AML-193 (cell line): ENCODE measurements at regions not wholly inside any gene's neighbourhood (a gene's known extent, or its start where the extent isn't known, plus 50 kb on each side); places are given as distances from the start of the nearest gene placed in this dataset.
"Not testable (repeated sequence)": the region's sequence is repeated elsewhere in the genome, so short reads cannot be mapped to it uniquely, and the experiment has no call there.

Source experiments
- DNase-seq, 2 experiments: peaks; one replicate each; lab custom pipeline; 2025; lab: John Stamatoyannopoulos, UW

GRCh38 chr9:109599131-109599530 lies 101.0 kb upstream of the PTPN3 start:
- DNase-seq = no peak

- no peak for DNase-seq
Observed at GRCh38 chr9:109599711-109600110, 101.6 kb upstream of the PTPN3 start.

- no peak for DNase-seq
Observed at GRCh38 chr9:109600142-109600541, 102.0 kb upstream of the PTPN3 start.

- DNase-seq = no peak
Observed at GRCh38 chr9:109601181-109601580, 103.1 kb upstream of the PTPN3 start.

- DNase-seq = no peak
Observed at GRCh38 chr9:109602987-109603386, 104.9 kb upstream of the PTPN3 start.

GRCh38 chr9:109604131-109604530 lies 106.0 kb upstream of the PTPN3 start:
- DNase-seq = no peak

GRCh38 chr9:109604781-109605180 lies 106.7 kb upstream of the PTPN3 start:
- no peak for DNase-seq

GRCh38 chr9:109609060-109609459 lies 111.0 kb upstream of the PTPN3 start:
- DNase-seq = no peak

GRCh38 chr9:109616571-109617120 lies 118.5 kb upstream of the PTPN3 start:
- no peak for DNase-seq

- DNase-seq = no peak
Observed at GRCh38 chr9:109619310-109619709, 121.2 kb upstream of the PTPN3 start.

- no peak for DNase-seq
Observed at GRCh38 chr9:109624143-109624542, 126.0 kb upstream of the PTPN3 start.

- DNase-seq = no peak
Observed at GRCh38 chr9:109624896-109625295, 126.8 kb upstream of the PTPN3 start.

GRCh38 chr9:109627042-109627441 lies 128.9 kb upstream of the PTPN3 start:
- no peak for DNase-seq

GRCh38 chr9:109629615-109630014 lies 131.5 kb upstream of the PTPN3 start:
- no peak for DNase-seq

GRCh38 chr9:109632817-109633216 lies 134.7 kb upstream of the PTPN3 start:
- no peak for DNase-seq

- DNase-seq = no peak
Observed at GRCh38 chr9:109639674-109640579, 140.1 kb upstream of the PALM2AKAP2 start.

- no peak for DNase-seq
Observed at GRCh38 chr9:109640580-109641371, 139.2 kb upstream of the PALM2AKAP2 start.

GRCh38 chr9:109641372-109641659 lies 138.7 kb upstream of the PALM2AKAP2 start:
- DNase-seq = no peak

GRCh38 chr9:109652112-109652511 lies 127.9 kb upstream of the PALM2AKAP2 start:
- no peak for DNase-seq

GRCh38 chr9:109652971-109653370 lies 127.0 kb upstream of the PALM2AKAP2 start:
- no peak for DNase-seq

- DNase-seq = no peak
Observed at GRCh38 chr9:109653470-109653869, 126.5 kb upstream of the PALM2AKAP2 start.

- DNase-seq = not testable (repeated sequence)
Observed at GRCh38 chr9:109663978-109664377, 116.0 kb upstream of the PALM2AKAP2 start.

GRCh38 chr9:109665736-109666135 lies 114.3 kb upstream of the PALM2AKAP2 start:
- not testable (repeated sequence) for DNase-seq
